Effector memory CD4-positive, alpha-beta T cell (primary cell): ENCODE measurements at regions not wholly inside any gene's neighbourhood (a gene's known extent, or its start where the extent isn't known, plus 50 kb on each side); places are given as distances from the start of the nearest gene placed in this dataset.

Experiments used
- DNase-seq, 3 donors: peaks; one replicate each; pipeline ENCODE4 v3.0.0-alpha.2; 2020
- H3K27ac ChIP-seq: 2 replicates; pipeline ENCODE4 v1.7.0; 2013; ENCODE audit warnings: mild to moderate bottlenecking, low read length, moderate library complexity; ENCODE audit not compliant: insufficient read depth, poor library complexity, severe bottlenecking
- H3K27me3 ChIP-seq: replicated peaks from 2 replicates; pipeline ENCODE4 v1.7.0; 2013; ENCODE audit warnings: mild to moderate bottlenecking, low read length; ENCODE audit not compliant: insufficient read depth, control insufficient read depth, poor library complexity, severe bottlenecking
- H3K36me3 ChIP-seq: 2 replicates; pipeline ENCODE4 v1.7.0; 2013; ENCODE audit warnings: mild to moderate bottlenecking, low read length, moderate library complexity; ENCODE audit not compliant: control insufficient read depth, insufficient read depth
- H3K4me1 ChIP-seq: 2 replicates; pipeline ENCODE4 v1.7.0; 2013; ENCODE audit warnings: low read length, mild to moderate bottlenecking; ENCODE audit not compliant: control insufficient read depth, insufficient read depth, poor library complexity, severe bottlenecking
- H3K4me3 ChIP-seq: 2 replicates; pipeline ENCODE4 v1.7.0; 2013; ENCODE audit warnings: low read length, low read depth, mild to moderate bottlenecking; ENCODE audit not compliant: insufficient read depth, poor library complexity, severe bottlenecking
- H3K9me3 ChIP-seq: 2 replicates; pipeline ENCODE4 v1.7.0; 2013; ENCODE audit warnings: mild to moderate bottlenecking, low read length, moderate library complexity; ENCODE audit not compliant: control insufficient read depth

GRCh38 chr4:181643466-181643865 lies 599.7 kb upstream of the TENM3 start:
- no peak overlapping the region for H3K4me3 ChIP-seq
- no peaks in the 10 kb centered on the region for H3K9me3 ChIP-seq
- no peak for DNase-seq
- H3K27me3 ChIP-seq = no peaks in the 10 kb centered on the region
- no peaks in the 10 kb centered on the region for H3K4me1 ChIP-seq
- H3K36me3 ChIP-seq = no peaks in the 10 kb centered on the region
- no peak overlapping the region for H3K27ac ChIP-seq

GRCh38 chr4:181645489-181645888 lies 597.7 kb upstream of the TENM3 start:
- no peak for DNase-seq
- H3K36me3 ChIP-seq = no peaks in the 10 kb centered on the region
- no peak overlapping the region for H3K27ac ChIP-seq
- no peaks in the 10 kb centered on the region for H3K27me3 ChIP-seq
- H3K4me1 ChIP-seq = no peaks in the 10 kb centered on the region
- no peaks in the 10 kb centered on the region for H3K9me3 ChIP-seq
- no peak overlapping the region for H3K4me3 ChIP-seq

GRCh38 chr4:181646864-181647263 lies 596.3 kb upstream of the TENM3 start:
- no peak overlapping the region for H3K27ac ChIP-seq
- no peaks in the 10 kb centered on the region for H3K36me3 ChIP-seq
- H3K4me3 ChIP-seq = no peak overlapping the region
- no peaks in the 10 kb centered on the region for H3K9me3 ChIP-seq
- H3K4me1 ChIP-seq = no peaks in the 10 kb centered on the region
- H3K27me3 ChIP-seq = no peaks in the 10 kb centered on the region
- DNase-seq = no peak

- H3K4me3 ChIP-seq = no peak overlapping the region
- H3K27me3 ChIP-seq = no peaks in the 10 kb centered on the region
- no peak for DNase-seq
- H3K36me3 ChIP-seq = no peaks in the 10 kb centered on the region
- H3K9me3 ChIP-seq = no peaks in the 10 kb centered on the region
- no peak overlapping the region for H3K27ac ChIP-seq
- no peaks in the 10 kb centered on the region for H3K4me1 ChIP-seq
These were observed 595.6 kb upstream of the TENM3 start for GRCh38 chr4:181647396-181648147.

- no peaks in the 10 kb centered on the region for H3K36me3 ChIP-seq
- H3K4me1 ChIP-seq = no peaks in the 10 kb centered on the region
- no peak overlapping the region for H3K4me3 ChIP-seq
- H3K9me3 ChIP-seq = no peaks in the 10 kb centered on the region
- no peak overlapping the region for H3K27ac ChIP-seq
- no peaks in the 10 kb centered on the region for H3K27me3 ChIP-seq
- DNase-seq = no peak
These were observed 593.0 kb upstream of the TENM3 start for GRCh38 chr4:181650033-181650825.

- H3K27ac ChIP-seq = no peak overlapping the region
- H3K4me3 ChIP-seq = no peak overlapping the region
- no peak for DNase-seq
- H3K36me3 ChIP-seq = no peaks in the 10 kb centered on the region
- no peaks in the 10 kb centered on the region for H3K9me3 ChIP-seq
- H3K27me3 ChIP-seq = no peaks in the 10 kb centered on the region
- H3K4me1 ChIP-seq = no peaks in the 10 kb centered on the region
These were observed 586.5 kb upstream of the TENM3 start for GRCh38 chr4:181656748-181657147.

- Histone ChIP-seq H3K9me3 (no peaks in the 10 kb centered on the region), H3K4me3 (no peak overlapping the region), H3K36me3 (no peaks in the 10 kb centered on the region), H3K27ac (no peak overlapping the region), H3K27me3 (no peaks in the 10 kb centered on the region), H3K4me1 (no peaks in the 10 kb centered on the region)
- DNase-seq = no peak
These were observed 584.0 kb upstream of the TENM3 start for GRCh38 chr4:181659202-181659601.

GRCh38 chr4:181659876-181660275 lies 583.3 kb upstream of the TENM3 start:
- Histone ChIP-seq H3K4me3 (no peak overlapping the region), H3K27ac (no peak overlapping the region), H3K9me3 (no peaks in the 10 kb centered on the region), H3K4me1 (no peaks in the 10 kb centered on the region), H3K27me3 (no peaks in the 10 kb centered on the region), H3K36me3 (no peaks in the 10 kb centered on the region)
- no peak for DNase-seq

- H3K27me3 ChIP-seq = no peaks in the 10 kb centered on the region
- H3K27ac ChIP-seq = no peak overlapping the region
- H3K4me1 ChIP-seq = no peaks in the 10 kb centered on the region
- H3K4me3 ChIP-seq = no peak overlapping the region
- no peak for DNase-seq
- no peaks in the 10 kb centered on the region for H3K9me3 ChIP-seq
- no peaks in the 10 kb centered on the region for H3K36me3 ChIP-seq
These were observed 582.1 kb upstream of the TENM3 start for GRCh38 chr4:181661090-181661489.

- Histone ChIP-seq H3K9me3 (no peaks in the 10 kb centered on the region), H3K4me3 (no peak overlapping the region), H3K36me3 (no peaks in the 10 kb centered on the region), H3K4me1 (no peaks in the 10 kb centered on the region), H3K27me3 (no peaks in the 10 kb centered on the region), H3K27ac (no peak overlapping the region)
- DNase-seq = no peak
These were observed 581.3 kb upstream of the TENM3 start for GRCh38 chr4:181661923-181662322.
